ENCODE measurements at regions not wholly inside any gene's neighbourhood (a gene's known extent, or its start where the extent isn't known, plus 50 kb on each side); places are given as distances from the start of the nearest gene placed in this dataset.

- POLR2A ChIA-PET: no interaction called here
- CTCF ChIA-PET: no interaction called here
Measured at GRCh38 chr18:54531402-54532065, 59.5 kb upstream of the DYNAP start.

- CTCF ChIA-PET: no interaction called here
- POLR2A ChIA-PET: no interaction called here
Measured at GRCh38 chr18:54532222-54532621, 58.8 kb upstream of the DYNAP start.

GRCh38 chr18:54532962-54533361 is 58.1 kb upstream of the DYNAP start:
- ChIA-PET CTCF (no interaction called here), POLR2A (no interaction called here)
